ENCODE measurements at regions not wholly inside any gene's neighbourhood (a gene's known extent, or its start where the extent isn't known, plus 50 kb on each side); places are given as distances from the start of the nearest gene placed in this dataset.

GRCh38 chr12:115857923-115858322 lies 419.6 kb downstream of the MED13L start:
- no peak for DNase-seq (ENCODE audit: low read depth in 2 of 2)

GRCh38 chr12:115857160-115857920 lies 420.2 kb downstream of the MED13L start:
- DNase-seq (ENCODE audit: low read depth in 2 of 2): no peak

GRCh38 chr12:115852054-115852453 lies 425.4 kb downstream of the MED13L start:
- no peak for DNase-seq (ENCODE audit: low read depth in 2 of 2)

GRCh38 chr12:115850957-115851356 lies 426.5 kb downstream of the MED13L start:
- DNase-seq (ENCODE audit: low read depth in 2 of 2): no peak

GRCh38 chr12:115849262-115849943 lies 428.1 kb downstream of the MED13L start:
- DNase-seq (ENCODE audit: low read depth in 2 of 2): no peak

- no peak for DNase-seq (ENCODE audit: low read depth in 2 of 2)
Observed at GRCh38 chr12:115847398-115847797, 430.1 kb downstream of the MED13L start.

- DNase-seq (ENCODE audit: low read depth in 2 of 2): no peak
Observed at GRCh38 chr12:115846516-115846915, 431.0 kb downstream of the MED13L start.

GRCh38 chr12:115840159-115840558 lies 437.3 kb downstream of the MED13L start:
- no peak for DNase-seq (ENCODE audit: low read depth in 2 of 2)

- no peak for DNase-seq (ENCODE audit: low read depth in 2 of 2)
Observed at GRCh38 chr12:115838952-115839351, 438.5 kb downstream of the MED13L start.

- DNase-seq (ENCODE audit: low read depth in 2 of 2): no peak
Observed at GRCh38 chr12:115837220-115837619, 440.3 kb downstream of the MED13L start.

- DNase-seq (ENCODE audit: low read depth in 2 of 2): no peak
Observed at GRCh38 chr12:115835445-115835844, 442.0 kb downstream of the MED13L start.

GRCh38 chr12:115833704-115834103 lies 443.8 kb downstream of the MED13L start:
- DNase-seq (ENCODE audit: low read depth in 2 of 2): no peak

- DNase-seq (ENCODE audit: low read depth in 2 of 2): no peak
Observed at GRCh38 chr12:115830633-115831032, 446.9 kb downstream of the MED13L start.

GRCh38 chr12:115830070-115830469 lies 447.4 kb downstream of the MED13L start:
- no peak for DNase-seq (ENCODE audit: low read depth in 2 of 2)

GRCh38 chr12:115828168-115828567 lies 449.3 kb downstream of the MED13L start:
- no peak for DNase-seq (ENCODE audit: low read depth in 2 of 2)

- DNase-seq (ENCODE audit: low read depth in 2 of 2): no peak
Observed at GRCh38 chr12:115824936-115825602, 452.4 kb downstream of the MED13L start.

- no peak for DNase-seq (ENCODE audit: low read depth in 2 of 2)
Observed at GRCh38 chr12:115823635-115824034, 453.9 kb downstream of the MED13L start.

- no peak for DNase-seq (ENCODE audit: low read depth in 2 of 2)
Observed at GRCh38 chr12:115820656-115821055, 456.8 kb downstream of the MED13L start.

GRCh38 chr12:115818973-115819372 lies 458.5 kb downstream of the MED13L start:
- no peak for DNase-seq (ENCODE audit: low read depth in 2 of 2)

- DNase-seq (ENCODE audit: low read depth in 2 of 2): no peak
Observed at GRCh38 chr12:115817389-115817788, 460.1 kb downstream of the MED13L start.

- DNase-seq (ENCODE audit: low read depth in 2 of 2): no peak
Observed at GRCh38 chr12:115815924-115816323, 461.6 kb downstream of the MED13L start.

GRCh38 chr12:115813256-115813655 lies 464.2 kb downstream of the MED13L start:
- no peak for DNase-seq (ENCODE audit: low read depth in 2 of 2)

- no peak for DNase-seq (ENCODE audit: low read depth in 2 of 2)
Observed at GRCh38 chr12:115811929-115812328, 465.6 kb downstream of the MED13L start.
